ENCODE measurements at regions not wholly inside any gene's neighbourhood (a gene's known extent, or its start where the extent isn't known, plus 50 kb on each side); places are given as distances from the start of the nearest gene placed in this dataset.

- no peak for DNase-seq
These were observed 1080.2 kb upstream of the AUTS2 start for GRCh38 chr7:68518060-68518459.

DNA sequence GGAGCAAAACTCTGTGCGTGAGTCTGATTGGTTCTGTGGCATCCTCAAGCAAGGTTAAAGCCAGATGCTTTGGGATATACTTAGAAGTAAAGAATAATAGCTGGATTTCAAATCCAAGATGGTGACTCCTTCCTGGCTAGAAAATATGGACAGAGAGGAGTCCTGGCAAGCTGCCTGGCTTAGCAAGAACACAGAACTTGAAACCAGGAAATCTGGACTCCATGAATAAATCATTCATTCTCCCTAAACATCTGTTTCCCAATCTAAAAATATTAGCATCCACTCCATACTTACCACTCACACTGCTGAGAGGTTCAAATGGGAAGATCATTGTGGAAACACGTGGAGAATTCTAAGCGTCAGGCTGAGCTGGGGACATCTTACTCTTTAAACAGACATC is 1074.1 kb upstream of the AUTS2 start:
- no peak for DNase-seq

- DNase-seq, result no peak
These were observed 1069.1 kb upstream of the AUTS2 start for GRCh38 chr7:68529221-68529620.

- no peak for DNase-seq
These were observed 1063.0 kb upstream of the AUTS2 start for GRCh38 chr7:68535266-68535665.

DNA sequence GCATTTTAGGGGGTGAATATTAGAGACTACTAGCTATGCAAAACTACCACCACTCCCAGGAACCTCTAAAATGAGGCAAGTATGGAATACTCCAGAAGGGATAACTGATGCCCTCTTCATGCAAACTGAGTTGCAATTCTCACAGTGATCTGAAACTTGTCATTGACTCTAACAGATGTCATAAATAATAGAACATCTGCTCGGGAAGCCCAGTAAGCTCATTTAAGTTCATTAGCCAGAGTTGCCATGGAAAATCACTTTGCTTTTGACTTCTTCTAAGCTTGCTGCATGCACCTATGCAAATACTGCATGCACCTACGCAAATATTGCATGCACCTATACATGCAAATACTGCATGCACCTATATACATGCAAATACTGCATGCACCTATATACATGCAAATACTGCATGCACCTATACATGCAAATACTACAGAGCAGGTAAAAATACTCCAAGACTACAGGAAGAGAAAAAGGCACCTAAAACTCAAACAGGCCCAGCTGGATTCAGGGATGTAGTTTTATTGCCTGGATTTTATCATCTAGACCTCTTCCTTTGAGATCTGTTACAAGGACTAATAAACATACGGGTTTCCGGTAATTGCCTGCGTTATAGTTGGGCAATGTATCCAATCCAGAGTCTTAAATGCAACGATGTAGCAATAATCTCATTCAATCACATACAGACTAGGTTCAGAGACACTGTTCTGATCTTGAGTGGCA is 1061.1 kb upstream of the AUTS2 start:
- DNase-seq, result no peak

DNA sequence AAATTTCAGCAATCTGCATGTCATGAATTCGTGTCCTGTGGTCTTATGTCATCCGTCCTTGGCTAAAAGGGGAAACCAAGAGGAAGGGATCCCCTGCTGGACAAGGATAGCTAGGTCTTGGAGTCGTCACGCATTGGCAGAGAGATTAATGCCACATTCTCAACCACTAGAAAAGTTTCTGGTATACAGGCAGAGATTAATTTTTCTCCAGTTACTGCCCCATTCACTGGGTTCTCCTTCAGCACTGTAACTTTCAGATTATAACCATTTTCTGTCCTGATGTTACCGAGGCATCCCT is 1060.6 kb upstream of the AUTS2 start:
- no peak for DNase-seq

DNA sequence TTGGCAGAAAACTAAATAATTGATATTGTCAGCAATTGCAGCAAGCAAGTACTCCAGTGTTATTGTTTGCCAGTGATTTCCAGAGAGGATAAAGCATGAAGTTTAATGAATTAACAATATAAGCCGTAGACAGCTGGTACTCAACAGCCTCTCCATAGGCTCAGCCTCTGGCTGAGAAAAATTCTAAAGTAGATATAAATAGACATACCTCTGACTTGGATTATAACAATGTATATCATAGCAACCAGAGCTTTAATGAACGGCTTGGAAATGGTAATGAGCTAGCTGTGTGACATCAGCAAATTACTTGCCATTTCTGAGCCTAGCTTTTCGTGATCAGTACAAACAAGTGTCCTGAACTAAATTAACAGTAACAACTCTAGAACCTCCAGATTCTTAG is 1055.4 kb upstream of the AUTS2 start:
- DNase-seq, result no peak

DNA sequence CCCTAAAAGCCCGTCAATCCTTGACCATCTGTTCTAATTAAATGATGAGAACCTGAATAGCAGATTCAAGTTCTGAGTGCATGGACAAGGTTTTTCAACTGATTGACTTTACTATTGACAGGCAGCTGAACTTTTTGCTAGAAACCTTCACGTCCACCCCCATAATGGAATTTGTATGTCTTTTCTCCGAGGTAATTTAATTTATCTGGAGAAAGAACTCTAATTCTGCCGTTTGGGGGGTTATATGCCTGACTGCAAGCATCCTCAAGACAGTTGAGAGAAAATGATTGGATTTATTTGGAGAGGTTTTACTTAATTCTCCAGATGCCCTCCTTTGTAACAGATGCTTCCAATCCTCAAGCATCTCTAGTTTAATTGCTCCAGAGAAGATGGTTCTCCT is 1053.4 kb upstream of the AUTS2 start:
- no peak for DNase-seq

GRCh38 chr7:68547181-68547580 is 1051.1 kb upstream of the AUTS2 start:
- no peak for DNase-seq

DNA sequence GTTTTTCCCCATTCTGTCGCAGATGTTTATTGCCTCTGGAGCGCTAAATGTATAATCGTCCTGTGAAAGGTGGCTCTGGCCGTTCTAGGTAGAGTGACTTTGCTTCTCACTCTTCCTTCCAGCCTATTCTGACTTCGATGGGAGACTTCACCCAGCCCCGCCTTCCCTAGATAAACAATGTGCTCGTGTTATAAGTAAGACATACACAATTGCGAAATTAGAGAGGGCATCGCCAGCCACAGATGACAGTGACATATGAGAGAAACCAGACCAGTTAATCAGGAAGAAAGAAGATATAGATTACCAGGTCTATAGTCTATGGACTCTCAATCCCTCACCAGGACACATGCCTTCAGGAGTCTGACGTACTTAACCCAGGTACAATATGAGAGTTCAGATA is 1050.5 kb upstream of the AUTS2 start:
- DNase-seq, result no peak

GRCh38 chr7:68550027-68550426 is 1048.2 kb upstream of the AUTS2 start:
- no peak for DNase-seq

DNA sequence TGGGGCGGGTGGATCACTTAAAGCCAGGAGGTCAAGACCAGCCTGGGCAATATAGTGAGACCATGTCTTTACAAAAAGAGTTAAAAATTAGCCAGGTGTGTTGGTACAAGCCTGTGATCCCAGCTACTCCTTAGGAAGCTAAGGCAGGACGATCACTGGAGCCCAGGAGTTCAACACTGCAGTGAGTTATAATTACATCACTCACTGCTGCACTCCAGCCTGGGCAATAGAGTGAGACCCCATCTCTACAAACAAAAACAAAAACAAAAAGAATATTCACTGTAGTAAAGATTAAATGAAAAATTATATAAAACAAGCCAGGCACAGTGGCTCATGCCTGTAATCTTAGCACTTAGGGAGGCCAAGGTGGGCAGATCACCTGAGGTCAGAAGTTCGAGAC is 1047.6 kb upstream of the AUTS2 start:
- DNase-seq, result no peak

- no peak for DNase-seq
These were observed 1041.7 kb upstream of the AUTS2 start for GRCh38 chr7:68556537-68556936.

- no peak for DNase-seq
These were observed 1038.8 kb upstream of the AUTS2 start for GRCh38 chr7:68559518-68559917.

GRCh38 chr7:68562323-68562899 is 1035.9 kb upstream of the AUTS2 start:
- no peak for DNase-seq

GRCh38 chr7:68564306-68565135 is 1033.8 kb upstream of the AUTS2 start:
- DNase-seq, result no peak

DNA sequence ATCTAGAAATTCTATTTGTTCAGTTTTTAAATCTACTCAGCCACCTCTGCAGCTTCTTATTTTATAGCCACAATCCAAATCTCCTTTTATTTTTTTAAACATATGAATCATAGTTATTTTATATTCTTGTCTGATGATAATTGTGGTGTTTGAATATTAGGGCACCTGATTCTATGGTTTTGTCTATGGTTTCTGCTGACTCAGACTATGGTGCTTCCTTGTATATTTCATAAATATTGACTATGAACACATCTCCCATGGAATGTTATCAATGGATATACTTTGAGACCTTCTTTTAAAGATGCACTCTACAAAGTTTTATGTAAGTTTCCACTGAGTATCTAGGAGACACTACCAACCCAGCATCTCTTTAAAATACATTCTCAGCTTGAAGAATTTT is 1027.0 kb upstream of the AUTS2 start:
- no peak for DNase-seq

GRCh38 chr7:68573271-68574005 is 1024.8 kb upstream of the AUTS2 start:
- no peak for DNase-seq

DNA sequence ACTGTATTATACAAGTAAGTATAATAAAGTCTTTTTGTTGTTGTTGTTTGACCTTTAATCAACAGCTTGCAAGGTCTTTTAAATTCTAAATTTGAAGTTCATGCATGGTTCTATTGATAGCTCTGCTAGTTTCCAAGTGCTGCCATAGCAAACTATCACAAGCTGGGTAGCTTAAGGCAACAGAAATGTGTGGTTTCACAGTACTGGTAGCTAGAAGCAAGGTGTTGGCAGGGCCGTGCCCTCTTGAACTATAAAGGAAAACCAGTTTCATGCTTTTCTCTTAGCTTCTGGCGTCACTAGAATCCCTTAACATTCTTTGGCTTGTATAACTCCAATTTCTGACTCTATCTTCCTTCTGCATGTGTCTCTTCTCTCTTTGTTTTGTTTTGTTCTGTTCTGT is 1021.9 kb upstream of the AUTS2 start:
- no peak for DNase-seq

DNA sequence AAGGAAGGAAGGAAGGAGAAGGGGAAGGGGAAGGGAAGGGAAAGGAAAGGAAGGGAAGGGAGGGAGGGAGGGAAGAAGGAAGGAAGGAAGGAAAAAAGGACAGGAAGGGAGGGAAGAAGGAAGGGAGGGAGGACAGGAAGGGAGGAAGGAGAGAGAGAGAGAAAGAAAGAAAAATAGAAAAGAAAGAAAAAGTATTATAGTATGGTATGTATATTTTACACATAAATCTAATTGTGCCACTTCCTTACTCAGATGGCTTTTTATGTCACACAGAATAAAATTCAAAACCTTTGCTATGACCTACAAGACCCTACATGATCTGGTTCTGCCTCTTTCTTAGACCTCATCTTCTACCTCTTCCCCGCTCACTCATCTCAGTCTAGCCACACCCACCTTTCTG is 1016.9 kb upstream of the AUTS2 start:
- no peak for DNase-seq

DNA sequence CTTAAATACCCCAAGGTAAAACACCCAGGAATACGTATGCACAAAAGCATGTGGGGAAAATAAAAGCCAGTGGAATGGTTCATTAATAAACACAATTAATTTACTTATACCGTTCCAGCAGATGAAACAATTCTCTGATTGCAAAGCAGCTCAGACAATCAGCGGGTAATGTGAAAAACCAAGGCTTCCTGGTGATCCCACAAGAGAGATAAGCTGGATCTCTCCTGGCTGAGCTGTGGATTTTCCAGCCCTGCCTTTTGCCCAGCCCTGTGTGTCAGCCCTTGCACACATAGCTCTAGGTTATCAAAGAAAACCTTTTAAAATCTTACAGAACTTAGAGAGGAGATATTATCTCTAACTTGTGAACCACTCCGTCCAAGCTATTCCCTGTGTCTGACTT is 1010.7 kb upstream of the AUTS2 start:
- no peak for DNase-seq

- no peak for DNase-seq
These were observed 996.4 kb upstream of the AUTS2 start for GRCh38 chr7:68601826-68602225.

DNA sequence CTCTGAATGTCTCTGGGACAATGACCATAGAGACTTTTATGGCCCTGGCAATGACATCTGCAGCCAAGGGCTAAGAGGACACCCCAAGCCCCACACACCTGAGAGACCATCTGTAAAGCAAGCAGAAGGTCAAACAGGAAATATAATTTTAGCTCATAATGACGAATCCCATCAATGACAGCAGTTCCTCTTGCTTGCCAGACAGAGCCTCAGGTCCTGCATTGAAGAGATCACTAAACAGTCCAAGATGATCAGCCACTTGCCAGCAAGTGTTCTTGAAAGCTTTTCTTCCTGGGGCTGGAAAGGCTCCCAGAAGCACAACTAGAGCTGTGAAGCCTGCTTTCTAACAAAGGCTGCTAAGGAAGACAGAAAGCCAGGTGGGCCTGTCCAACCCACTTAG is 993.7 kb upstream of the AUTS2 start:
- DNase-seq, result no peak

GRCh38 chr7:68610701-68611100 is 987.6 kb upstream of the AUTS2 start:
- no peak for DNase-seq

Data from stimulated activated CD4-positive, alpha-beta T cell treated with anti-CD3 and anti-CD28 coated beads, Interleukin-2, amount 100 ng/mL, for 24 hours (primary cell).